SKM-1 (cell line): ENCODE measurements at regions not wholly inside any gene's neighbourhood (a gene's known extent, or its start where the extent isn't known, plus 50 kb on each side); places are given as distances from the start of the nearest gene placed in this dataset.
"Not testable (repeated sequence)": the region's sequence is repeated elsewhere in the genome, so short reads cannot be mapped to it uniquely, and the experiment has no call there.

Experiments
- DNase-seq: peaks from one replicate; lab custom pipeline; 2025; ENCODE audit not compliant: unreplicated experiment; lab: John Stamatoyannopoulos, UW

DNA sequence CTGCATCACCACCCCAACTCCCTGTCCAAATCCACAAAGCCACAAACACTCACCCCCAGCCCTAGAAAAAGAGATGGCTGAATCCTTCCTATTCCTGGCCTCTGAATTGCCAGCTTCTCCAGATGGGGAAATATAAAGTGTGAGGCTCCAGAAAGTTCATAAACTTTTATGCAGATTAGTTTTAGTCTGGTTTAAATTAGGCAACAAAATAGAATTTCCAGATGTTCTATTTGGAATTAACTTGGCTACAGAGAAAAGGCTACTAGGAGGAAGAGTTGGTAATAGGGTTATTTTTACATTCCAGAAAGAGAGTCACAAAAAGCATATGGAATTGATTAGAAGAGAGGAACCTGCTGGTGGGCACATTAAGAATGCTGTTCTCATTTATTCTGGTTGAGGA lies 56.0 kb downstream of the EN1 start:
- no peak for DNase-seq

DNA sequence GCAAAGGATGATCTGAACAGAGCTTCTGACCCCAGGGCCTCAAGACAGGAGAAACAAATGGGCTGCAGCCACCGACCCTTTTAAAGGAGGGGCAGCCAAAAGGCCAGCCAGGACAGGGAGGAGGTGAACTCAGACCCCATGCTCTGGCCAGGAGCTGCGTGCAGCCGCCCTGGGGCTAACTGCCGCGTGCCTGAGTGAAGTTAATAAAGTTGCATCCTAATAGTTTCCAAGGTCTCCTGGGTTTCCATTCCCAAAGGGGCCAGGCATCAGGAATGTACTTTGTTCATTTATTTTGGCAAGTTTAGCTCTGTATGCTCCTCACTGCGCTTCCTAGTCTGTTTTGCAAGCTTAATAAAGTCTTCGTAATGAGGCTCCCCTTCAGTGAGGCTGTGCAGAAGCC lies 60.7 kb downstream of the EN1 start:
- no peak for DNase-seq

- DNase-seq, result no peak
Measured at GRCh38 chr2:118784860-118785259, 62.6 kb downstream of the EN1 start.

- DNase-seq, result no peak
Measured at GRCh38 chr2:118779362-118779761, 68.1 kb downstream of the EN1 start.

DNA sequence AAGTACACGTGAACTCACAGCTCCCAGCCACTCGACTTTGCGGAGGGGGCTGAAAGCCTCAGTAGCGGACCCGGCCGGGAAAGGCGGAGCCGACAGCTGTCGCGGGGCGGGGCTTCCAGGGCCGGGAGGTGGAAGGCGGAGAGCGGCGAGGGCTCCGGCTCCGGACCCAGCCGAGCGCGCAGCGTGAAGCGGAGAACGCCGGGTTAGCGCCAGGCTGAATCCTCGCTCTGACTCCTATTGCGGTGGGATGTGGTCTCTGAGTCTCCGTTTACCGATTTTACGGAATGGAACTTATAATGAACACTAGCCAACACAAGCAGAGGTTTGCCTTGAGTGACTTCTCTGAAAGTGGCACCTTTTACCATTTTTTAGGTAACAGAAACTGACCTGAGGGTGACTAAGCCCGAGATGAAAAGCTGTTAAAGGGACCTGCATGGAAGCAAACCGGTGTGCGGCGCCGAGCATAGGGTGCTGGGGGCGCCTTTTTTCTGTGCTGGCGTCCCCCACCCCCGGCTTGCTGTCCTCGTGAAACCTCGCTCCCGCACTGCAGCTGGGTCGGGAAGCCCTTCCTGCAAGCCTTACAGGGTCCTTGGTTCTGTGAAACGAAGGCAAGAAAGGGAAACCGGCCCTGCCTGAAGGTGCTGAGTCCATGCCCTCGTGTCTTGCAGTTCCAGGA lies 72.9 kb downstream of the EN1 start:
- no peak for DNase-seq

DNA sequence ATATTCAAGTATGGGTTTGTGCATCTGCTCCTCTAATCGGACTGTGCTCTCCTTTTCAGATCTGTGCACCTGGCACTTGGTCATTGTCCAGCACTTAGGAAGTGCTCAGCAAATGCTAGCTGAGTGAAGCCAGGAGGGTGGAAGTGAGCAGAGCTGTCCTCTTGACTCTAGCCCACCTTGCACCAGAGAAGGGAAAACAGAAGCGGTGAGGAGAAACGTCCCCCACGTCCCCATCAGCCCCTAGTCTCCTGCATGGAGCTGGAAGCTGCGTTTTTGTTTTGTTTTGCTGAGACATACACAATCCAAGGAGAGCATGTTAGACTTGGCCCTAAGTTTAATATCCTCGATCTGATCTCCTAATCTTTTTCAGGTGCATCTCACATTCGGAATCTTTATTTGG lies 73.6 kb downstream of the EN1 start:
- no peak for DNase-seq

DNA sequence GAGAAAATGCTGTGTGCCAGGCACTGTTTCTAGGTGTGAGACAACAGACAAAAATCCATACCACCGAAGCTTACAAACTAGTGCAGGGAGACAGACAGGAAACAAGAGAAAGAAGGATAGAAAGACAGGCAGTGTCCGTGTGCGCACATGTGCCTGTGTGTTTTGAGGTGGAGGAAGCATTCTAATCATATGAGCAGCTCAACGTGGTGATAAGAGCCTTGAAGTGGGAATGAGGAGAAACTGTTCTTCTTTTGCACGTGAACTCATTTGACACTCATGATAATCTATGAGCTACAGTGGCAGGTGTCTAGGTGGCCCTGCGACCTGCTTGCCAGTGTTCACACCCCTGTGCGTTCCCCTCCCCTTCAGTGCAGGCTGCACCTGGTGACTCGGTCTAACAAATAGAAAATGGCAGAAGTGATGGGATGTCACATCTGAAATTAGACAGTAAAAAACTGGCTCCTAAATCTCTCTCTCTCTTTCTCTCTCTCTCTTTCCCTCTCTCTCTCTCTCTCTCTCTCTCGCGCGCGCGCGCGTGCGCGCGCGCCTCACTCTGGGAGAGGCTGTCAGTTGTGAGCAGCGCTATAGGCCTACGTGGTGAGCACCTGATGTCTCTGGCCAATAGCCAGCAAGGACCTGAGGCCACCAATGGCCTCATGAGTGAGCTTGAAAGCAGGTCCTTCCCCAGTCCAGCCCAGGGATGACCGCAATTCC lies 74.8 kb downstream of the EN1 start:
- DNase-seq, result no peak

DNA sequence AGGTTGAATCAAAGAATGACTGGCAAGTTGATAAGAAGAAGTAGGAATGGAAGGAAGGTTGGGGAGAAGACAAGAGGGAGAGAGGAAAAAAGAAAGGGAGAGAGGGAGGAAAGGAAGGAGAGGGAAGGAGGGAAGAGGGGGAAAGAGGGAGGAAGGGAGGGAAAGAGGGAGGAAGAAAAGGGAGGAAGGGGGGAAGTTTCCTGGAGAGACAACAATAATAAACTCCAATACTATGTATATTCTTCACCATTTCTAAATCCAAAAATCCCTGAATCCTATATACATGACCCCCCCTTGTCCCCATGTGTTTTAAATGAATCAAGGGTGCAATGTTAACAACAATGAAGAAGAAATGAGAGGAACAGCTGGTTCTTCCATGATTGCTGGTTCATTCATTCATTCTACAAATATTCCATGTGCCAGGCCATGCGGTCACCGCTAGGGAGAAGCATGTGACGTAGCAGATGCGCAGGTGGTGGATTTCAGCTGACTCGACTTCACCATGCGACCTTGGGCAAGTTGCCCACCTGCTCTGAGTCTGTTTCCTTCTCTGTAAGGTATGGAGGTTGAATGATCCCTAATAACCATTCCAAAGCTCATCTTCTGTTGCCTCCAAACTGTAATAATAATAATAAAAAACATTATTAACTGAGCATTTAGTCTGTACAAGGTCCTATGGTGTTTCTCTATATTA lies 77.6 kb downstream of the EN1 start:
- DNase-seq, result no peak

DNA sequence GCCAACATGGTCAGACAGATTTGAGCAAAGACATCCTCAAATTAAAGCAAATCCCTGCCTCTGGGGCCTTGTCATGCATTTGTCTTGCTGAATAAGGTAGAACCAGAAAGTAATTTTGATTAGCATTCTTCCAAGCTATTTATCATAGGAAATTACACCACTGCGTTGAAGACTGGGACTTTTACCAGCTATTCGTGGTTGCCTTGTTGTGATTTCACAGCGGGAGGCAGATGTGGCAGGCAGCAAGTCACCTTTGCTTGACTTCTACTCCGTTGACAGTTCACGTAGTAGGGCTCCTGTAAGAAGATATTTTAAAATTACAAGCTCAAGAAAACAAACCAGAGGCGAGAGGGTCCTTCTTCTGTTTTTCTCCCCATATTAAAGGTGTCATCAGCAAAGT lies 80.6 kb downstream of the EN1 start:
- DNase-seq, result no peak

GRCh38 chr2:118764855-118765254 lies 82.6 kb downstream of the EN1 start:
- no peak for DNase-seq

- no peak for DNase-seq
Measured at GRCh38 chr2:118763797-118764196, 83.7 kb downstream of the EN1 start.

- DNase-seq, result no peak
Measured at GRCh38 chr2:118762290-118762689, 85.2 kb downstream of the EN1 start.

DNA sequence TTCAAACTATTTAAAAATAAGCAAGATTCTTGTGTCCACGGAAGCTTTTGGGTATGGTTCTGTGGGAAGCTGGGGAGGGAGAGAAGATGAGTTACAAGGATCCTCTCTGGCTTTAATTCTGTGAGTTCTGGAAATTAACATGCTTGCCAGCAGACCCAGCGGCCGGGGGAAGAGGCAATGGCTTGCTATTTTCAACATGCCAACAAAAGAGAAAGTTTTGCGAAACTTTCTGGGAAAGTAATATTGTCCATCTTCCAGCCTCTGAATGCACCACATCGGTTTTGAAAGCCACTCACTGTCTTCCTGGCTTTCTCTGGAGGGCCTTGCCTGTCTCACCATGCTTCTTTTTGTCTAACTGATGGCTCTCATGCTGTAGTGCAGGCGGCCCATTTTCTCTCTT lies 85.7 kb downstream of the EN1 start:
- no peak for DNase-seq

DNA sequence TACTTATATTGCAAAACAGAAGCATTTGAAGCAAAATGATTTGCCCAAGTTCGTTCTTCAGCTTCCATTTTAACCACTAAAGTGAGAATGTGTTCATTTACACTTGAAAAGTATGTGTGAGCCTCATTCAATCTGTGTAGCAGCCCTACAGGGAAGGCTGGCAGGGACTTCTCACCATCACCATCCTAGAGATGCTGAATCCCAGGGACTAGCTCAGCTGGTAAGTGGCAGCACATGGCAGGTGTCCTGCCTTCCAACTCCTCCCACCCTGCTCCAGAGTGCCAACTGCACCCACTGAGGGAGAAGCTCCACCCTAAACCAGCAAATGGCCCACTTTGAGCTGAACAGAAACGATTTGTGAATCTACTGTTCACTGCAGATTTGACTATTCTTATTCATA lies 91.5 kb downstream of the EN1 start:
- DNase-seq, result no peak

- no peak for DNase-seq
Measured at GRCh38 chr2:118755384-118755783, 92.1 kb downstream of the EN1 start.

DNA sequence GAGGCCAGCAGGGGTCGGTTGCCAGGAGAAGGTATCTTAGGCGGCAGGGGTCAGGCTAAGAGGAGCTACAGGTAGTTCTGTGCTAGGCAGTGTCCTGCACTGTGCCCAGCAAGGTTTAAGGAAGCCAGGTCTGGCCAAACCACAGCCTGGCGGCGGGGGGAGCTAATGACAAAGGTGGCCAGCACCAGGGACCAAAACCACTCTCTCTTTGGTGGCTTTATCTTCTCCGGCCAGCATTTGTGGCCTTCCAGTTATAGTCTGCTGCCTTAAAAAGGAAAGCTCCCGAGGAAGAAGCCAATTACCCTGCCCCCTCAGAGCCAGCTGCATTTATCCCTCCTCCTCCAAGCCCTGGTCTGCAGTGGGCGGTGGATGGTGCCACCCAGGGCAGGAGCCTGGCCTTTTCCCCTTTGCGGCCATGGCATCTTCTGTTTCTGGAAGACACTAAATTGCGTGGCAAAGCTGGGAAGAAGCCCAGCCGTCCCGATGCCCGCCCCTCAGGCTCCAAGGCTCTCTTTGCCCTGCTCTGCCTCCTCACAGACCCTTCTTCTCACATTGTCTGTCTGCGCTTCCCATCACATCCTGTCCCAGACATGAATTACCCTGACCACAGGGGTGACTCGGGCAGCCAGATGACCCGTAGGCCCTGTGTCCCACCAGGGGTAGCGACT lies 94.6 kb downstream of the EN1 start:
- no peak for DNase-seq

DNA sequence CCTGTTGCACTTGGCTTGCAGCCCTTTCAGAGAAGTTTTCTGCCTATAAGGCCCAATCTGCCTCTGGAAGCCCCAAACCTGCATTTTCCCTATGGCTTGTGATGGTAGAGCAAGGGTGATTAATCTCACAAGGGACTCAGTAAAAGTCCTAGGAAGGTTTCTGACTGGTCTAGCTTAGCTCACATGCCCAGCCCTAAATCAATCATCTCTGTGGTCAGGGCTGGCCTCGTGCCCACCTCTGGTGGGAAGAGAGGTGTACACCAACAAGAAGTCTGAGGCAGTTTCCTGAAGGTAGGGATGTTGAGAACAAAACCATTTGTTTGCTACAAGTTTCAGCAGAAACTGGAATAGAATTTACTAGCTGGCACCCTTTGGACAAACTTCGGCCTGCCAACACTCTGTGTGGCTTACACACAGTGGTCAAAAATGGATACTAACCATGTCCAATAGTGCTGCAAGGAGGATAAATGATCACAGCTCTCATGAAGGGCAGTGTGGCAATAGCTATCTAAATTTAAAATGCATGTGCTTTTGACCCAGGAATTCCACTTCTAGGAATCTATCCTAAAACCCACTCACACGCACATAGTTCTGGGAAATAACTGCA lies 96.4 kb downstream of the EN1 start:
- DNase-seq, result no peak

GRCh38 chr2:118748245-118748885 lies 99.1 kb downstream of the EN1 start:
- no peak for DNase-seq

GRCh38 chr2:118747637-118748036 lies 99.8 kb downstream of the EN1 start:
- no peak for DNase-seq

DNA sequence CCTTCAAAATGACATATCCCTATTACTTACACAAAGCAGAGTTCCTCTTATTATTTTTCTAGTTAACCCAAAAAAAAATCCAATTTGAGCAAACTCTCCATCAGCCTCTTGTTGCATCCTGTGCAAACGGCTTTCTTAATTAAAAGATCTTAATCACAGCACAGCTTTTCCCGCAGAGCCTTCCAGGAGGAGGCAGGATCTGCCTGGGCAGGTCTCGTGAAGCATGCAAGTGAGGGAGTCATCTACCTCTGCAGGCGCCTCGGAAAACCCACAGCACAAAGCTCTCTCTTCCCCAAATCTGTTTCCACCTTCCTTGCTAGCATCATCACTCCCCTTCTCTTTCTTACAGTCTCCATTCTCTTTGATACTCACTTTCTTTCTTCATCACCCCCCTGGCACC lies 100.4 kb downstream of the EN1 start:
- DNase-seq, result no peak

DNA sequence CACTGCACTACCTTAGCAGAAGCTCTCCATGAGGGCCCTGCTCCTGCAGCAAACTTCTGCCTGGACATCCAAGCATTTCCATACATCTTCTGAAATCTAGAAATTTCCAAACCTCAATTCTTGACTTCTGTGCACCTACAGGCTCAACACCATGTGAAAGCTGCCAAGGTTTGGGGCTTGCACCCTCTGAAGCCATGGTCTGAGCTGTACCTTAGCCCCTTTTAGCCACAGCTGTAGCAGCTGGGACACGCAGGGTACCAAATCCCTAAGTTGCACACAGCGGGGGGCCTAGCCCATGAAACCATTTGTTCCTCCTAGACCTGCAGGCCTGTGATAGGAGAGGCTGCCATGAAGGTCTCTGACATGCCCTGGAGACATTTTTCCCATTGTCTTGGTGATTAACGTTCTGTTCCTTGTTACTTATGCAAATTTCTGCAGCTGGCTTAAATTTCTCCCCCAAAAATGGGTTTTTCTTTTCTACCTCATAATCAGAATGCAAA lies 102.7 kb downstream of the EN1 start:
- DNase-seq, result not testable (repeated sequence)
